ENCODE measurements at regions not wholly inside any gene's neighbourhood (a gene's known extent, or its start where the extent isn't known, plus 50 kb on each side); places are given as distances from the start of the nearest gene placed in this dataset.

DNA sequence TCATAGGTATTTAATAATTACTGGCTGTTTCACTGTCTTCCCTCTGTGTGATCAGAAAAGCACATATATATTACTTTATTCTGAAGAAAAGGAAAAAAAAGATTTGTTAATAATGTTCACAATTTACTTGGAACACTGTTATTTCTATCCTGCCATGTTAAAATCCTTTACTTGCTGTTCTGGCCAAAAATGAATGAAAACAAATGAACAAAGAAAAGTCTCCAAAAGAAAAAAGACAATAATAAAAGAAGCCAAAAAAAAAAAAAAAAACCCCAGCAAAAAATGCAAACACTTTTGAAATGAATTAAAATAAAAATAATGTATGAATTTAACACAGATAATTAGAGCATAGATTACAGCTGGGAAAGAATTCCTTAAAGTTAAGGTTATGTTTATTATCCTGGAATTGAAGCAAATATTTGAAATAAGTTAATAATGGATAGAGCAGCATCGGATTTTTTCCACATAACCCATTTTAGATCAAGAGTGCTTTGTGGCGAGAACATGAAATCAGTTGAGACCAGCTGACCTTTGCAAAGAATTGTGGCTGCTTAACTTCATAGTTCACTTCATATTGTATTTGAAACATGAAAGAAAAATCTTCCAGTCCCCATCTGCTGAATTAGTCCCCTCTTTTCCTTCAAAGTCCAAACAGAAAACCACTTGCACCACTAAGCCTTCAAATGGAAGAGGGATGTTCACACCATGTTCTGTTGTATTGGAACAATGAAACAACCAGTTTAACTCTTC lies 444.8 kb downstream of the ADAMTS20 start:
- TF ChIP-seq GABPA (IDR thresholded peaks at IDR 0.05 in 1 of 2, conservative IDR thresholded peaks at IDR 0.05 in 1 of 2), result no peak
- TF ChIP-seq MAX (IDR thresholded peaks at IDR 0.05), result no peak
- TF ChIP-seq ATF3 (IDR thresholded peaks at IDR 0.05), result no peak
- no peak for TF ChIP-seq YY1 (IDR thresholded peaks at IDR 0.05)
- no peak for TF ChIP-seq NR2F2 (IDR thresholded peaks at IDR 0.05)
- TF ChIP-seq EGR1 (IDR thresholded peaks at IDR 0.05; ENCODE audit: low read depth in 2 of 2), result no peak
- no peak for TF ChIP-seq TAF1 (conservative IDR thresholded peaks at IDR 0.05)
- no peaks in the 10 kb centered on the region for H3K4me1 ChIP-seq (ENCODE audit: control insufficient read depth in 4 of 4, insufficient read depth in 4 of 4, low read length in 3 of 4)
- no peak overlapping the region for H3K9ac ChIP-seq (ENCODE audit: low read depth in 1 of 2, low read length in 2 of 2)
- no peak for DNase-seq (ENCODE audit: low spot score)
- no peak overlapping the region for H3K4me3 ChIP-seq (ENCODE audit: low read depth in 1 of 3, low read length in 3 of 3)
- no peaks in the 10 kb centered on the region for H3K36me3 ChIP-seq (ENCODE audit: control insufficient read depth in 4 of 4, insufficient read depth in 3 of 4, low read depth in 1 of 4, low read length in 3 of 4)
- H3K27me3 ChIP-seq (ENCODE audit: control insufficient read depth in 4 of 4, insufficient read depth in 4 of 4, low read length in 3 of 4), result no peaks in the 10 kb centered on the region
- 73% methylated on average over 2 of the region's 2 CpGs for WGBS
- H3K9me3 ChIP-seq (ENCODE audit: control insufficient read depth in 4 of 4, low read length in 3 of 4), result no peaks in the 10 kb centered on the region
- no peak overlapping the region for H3K27ac ChIP-seq (ENCODE audit: low read depth in 1 of 2, low read length in 2 of 2)

DNA sequence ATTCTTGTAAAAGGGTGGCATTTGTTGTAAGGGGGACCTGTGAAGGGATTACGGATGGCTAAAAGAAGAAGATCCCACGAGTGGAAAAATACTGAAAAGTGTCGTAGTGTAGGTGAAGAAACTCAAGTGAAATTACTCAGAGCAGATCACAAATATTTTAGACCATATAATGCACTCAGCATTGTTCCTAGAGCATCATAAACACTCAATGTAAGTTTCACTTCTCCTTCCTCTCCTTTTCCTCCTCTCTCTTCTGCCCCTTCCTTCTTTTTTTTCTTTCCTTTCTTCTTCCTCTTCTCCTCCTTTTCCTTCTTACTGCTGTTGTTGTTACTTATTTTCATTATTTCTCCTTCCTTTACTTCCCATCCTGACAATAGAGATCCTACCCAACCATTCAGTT lies 445.6 kb downstream of the ADAMTS20 start:
- no peak overlapping the region for H3K27ac ChIP-seq (ENCODE audit: low read depth in 1 of 2, low read length in 2 of 2)
- H3K9me3 ChIP-seq (ENCODE audit: control insufficient read depth in 4 of 4, low read length in 3 of 4), result no peaks in the 10 kb centered on the region
- no peaks in the 10 kb centered on the region for H3K36me3 ChIP-seq (ENCODE audit: control insufficient read depth in 4 of 4, insufficient read depth in 3 of 4, low read depth in 1 of 4, low read length in 3 of 4)
- no peaks in the 10 kb centered on the region for H3K27me3 ChIP-seq (ENCODE audit: control insufficient read depth in 4 of 4, insufficient read depth in 4 of 4, low read length in 3 of 4)
- no peak for DNase-seq (ENCODE audit: low spot score)
- TF ChIP-seq HNF4G (IDR thresholded peaks at IDR 0.05) (no peak), FOXA1 (IDR thresholded peaks at IDR 0.05) (no peak), JUND (IDR thresholded peaks at IDR 0.05) (no peak), EGR1 (IDR thresholded peaks at IDR 0.05; ENCODE audit: low read depth in 2 of 2) (no peak), RXRA (IDR thresholded peaks at IDR 0.05) (no peak), TAF1 (conservative IDR thresholded peaks at IDR 0.05) (no peak), SP1 (IDR thresholded peaks at IDR 0.05) (no peak), FOXA2 (IDR thresholded peaks at IDR 0.05) (no peak), RAD21 (IDR thresholded peaks at IDR 0.05) (no peak), ATF3 (IDR thresholded peaks at IDR 0.05) (no peak)
- TF ChIP-seq, protein P1, sequence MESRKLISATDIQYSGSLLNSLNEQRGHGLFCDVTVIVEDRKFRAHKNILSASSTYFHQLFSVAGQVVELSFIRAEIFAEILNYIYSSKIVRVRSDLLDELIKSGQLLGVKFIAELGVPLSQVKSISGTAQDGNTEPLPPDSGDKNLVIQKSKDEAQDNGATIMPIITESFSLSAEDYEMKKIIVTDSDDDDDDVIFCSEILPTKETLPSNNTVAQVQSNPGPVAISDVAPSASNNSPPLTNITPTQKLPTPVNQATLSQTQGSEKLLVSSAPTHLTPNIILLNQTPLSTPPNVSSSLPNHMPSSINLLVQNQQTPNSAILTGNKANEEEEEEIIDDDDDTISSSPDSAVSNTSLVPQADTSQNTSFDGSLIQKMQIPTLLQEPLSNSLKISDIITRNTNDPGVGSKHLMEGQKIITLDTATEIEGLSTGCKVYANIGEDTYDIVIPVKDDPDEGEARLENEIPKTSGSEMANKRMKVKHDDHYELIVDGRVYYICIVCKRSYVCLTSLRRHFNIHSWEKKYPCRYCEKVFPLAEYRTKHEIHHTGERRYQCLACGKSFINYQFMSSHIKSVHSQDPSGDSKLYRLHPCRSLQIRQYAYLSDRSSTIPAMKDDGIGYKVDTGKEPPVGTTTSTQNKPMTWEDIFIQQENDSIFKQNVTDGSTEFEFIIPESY (IDR thresholded peaks at IDR 0.05), result no peak
- TF ChIP-seq, protein P2, sequence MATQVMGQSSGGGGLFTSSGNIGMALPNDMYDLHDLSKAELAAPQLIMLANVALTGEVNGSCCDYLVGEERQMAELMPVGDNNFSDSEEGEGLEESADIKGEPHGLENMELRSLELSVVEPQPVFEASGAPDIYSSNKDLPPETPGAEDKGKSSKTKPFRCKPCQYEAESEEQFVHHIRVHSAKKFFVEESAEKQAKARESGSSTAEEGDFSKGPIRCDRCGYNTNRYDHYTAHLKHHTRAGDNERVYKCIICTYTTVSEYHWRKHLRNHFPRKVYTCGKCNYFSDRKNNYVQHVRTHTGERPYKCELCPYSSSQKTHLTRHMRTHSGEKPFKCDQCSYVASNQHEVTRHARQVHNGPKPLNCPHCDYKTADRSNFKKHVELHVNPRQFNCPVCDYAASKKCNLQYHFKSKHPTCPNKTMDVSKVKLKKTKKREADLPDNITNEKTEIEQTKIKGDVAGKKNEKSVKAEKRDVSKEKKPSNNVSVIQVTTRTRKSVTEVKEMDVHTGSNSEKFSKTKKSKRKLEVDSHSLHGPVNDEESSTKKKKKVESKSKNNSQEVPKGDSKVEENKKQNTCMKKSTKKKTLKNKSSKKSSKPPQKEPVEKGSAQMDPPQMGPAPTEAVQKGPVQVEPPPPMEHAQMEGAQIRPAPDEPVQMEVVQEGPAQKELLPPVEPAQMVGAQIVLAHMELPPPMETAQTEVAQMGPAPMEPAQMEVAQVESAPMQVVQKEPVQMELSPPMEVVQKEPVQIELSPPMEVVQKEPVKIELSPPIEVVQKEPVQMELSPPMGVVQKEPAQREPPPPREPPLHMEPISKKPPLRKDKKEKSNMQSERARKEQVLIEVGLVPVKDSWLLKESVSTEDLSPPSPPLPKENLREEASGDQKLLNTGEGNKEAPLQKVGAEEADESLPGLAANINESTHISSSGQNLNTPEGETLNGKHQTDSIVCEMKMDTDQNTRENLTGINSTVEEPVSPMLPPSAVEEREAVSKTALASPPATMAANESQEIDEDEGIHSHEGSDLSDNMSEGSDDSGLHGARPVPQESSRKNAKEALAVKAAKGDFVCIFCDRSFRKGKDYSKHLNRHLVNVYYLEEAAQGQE (IDR thresholded peaks at IDR 0.05), result no peak
- TF ChIP-seq, protein P3, sequence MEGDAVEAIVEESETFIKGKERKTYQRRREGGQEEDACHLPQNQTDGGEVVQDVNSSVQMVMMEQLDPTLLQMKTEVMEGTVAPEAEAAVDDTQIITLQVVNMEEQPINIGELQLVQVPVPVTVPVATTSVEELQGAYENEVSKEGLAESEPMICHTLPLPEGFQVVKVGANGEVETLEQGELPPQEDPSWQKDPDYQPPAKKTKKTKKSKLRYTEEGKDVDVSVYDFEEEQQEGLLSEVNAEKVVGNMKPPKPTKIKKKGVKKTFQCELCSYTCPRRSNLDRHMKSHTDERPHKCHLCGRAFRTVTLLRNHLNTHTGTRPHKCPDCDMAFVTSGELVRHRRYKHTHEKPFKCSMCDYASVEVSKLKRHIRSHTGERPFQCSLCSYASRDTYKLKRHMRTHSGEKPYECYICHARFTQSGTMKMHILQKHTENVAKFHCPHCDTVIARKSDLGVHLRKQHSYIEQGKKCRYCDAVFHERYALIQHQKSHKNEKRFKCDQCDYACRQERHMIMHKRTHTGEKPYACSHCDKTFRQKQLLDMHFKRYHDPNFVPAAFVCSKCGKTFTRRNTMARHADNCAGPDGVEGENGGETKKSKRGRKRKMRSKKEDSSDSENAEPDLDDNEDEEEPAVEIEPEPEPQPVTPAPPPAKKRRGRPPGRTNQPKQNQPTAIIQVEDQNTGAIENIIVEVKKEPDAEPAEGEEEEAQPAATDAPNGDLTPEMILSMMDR (IDR thresholded peaks at IDR 0.05; ENCODE audit: low read depth, low read length, missing input control), result no peak
- no peak overlapping the region for H3K4me3 ChIP-seq (ENCODE audit: low read depth in 1 of 3, low read length in 3 of 3)
- no peak overlapping the region for H3K9ac ChIP-seq (ENCODE audit: low read depth in 1 of 2, low read length in 2 of 2)
- WGBS, result 81% methylated on average over 3 of the region's 3 CpGs
- H3K4me1 ChIP-seq (ENCODE audit: control insufficient read depth in 4 of 4, insufficient read depth in 4 of 4, low read length in 3 of 4), result no peaks in the 10 kb centered on the region

All from liver (tissue), 8 donors.